ENCODE measurements at regions not wholly inside any gene's neighbourhood (a gene's known extent, or its start where the extent isn't known, plus 50 kb on each side); places are given as distances from the start of the nearest gene placed in this dataset.

DNA sequence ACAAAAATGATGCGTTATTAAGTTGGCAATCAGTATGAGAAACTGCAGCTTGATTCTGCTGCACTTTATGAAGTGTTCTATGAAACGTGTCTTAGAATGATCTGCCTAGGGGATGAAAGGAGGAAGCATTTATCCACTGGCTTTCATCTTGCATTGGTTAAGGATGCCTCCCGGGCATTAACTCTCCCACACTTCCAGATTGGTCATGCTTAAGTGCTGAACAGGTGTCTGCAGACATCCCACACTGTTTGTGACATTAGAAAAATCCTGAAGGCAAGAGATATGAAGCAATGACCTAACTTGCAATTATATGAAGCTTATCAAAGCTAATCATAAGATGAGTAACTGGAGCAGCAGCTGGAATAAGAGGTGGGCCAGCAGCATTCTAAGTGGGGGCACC lies 437.3 kb downstream of the NSUN3 start:
- H2BK120ac ChIP-seq (replicated peaks; ENCODE audit: low read depth, low read length), result no peak overlapping the region
- ChIA-PET POLR2A (ENCODE audit: partially characterized antibody) (no interaction called here), CTCF (ENCODE audit: partially characterized antibody) (no interaction called here)
- TF ChIP-seq RBBP5 (IDR thresholded peaks at IDR 0.05; ENCODE audit: borderline replicate concordance, low read depth, low read length) (no peak), BACH1 (IDR thresholded peaks at IDR 0.05; ENCODE audit: low read length) (no peak), CEBPB (IDR thresholded peaks at IDR 0.05; ENCODE audit: low read depth, low read length) (no peak), E2F6 (IDR thresholded peaks at IDR 0.05) (no peak), SIRT6 (IDR thresholded peaks at IDR 0.05; ENCODE audit: low read length) (no peak)
- TF ChIP-seq, protein P1, sequence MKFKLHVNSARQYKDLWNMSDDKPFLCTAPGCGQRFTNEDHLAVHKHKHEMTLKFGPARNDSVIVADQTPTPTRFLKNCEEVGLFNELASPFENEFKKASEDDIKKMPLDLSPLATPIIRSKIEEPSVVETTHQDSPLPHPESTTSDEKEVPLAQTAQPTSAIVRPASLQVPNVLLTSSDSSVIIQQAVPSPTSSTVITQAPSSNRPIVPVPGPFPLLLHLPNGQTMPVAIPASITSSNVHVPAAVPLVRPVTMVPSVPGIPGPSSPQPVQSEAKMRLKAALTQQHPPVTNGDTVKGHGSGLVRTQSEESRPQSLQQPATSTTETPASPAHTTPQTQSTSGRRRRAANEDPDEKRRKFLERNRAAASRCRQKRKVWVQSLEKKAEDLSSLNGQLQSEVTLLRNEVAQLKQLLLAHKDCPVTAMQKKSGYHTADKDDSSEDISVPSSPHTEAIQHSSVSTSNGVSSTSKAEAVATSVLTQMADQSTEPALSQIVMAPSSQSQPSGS (IDR thresholded peaks at IDR 0.05; ENCODE audit: low read length), result no peak
- 90% methylated on average over 3 of the region's 3 CpGs; no CpG with 5 or more reads in 1 of the 2 experiments for WGBS, 2 experiments (ENCODE audit: extremely low coverage in 1 of 2, insufficient coverage in 1 of 2, insufficient read length in 1 of 2, insufficient replicate concordance in 2 of 2, low coverage in 1 of 2, low lambda C conversion rate in 2 of 2, missing lambda C conversion rate in 1 of 2)
- no peak overlapping the region for H3K4me2 ChIP-seq (ENCODE audit: insufficient read depth in 1 of 2, low read depth in 2 of 2, low read length in 2 of 2)
- H3K36me3 ChIP-seq (ENCODE audit: control insufficient read depth in 2 of 4, insufficient read depth in 4 of 4, low read length in 3 of 4), result no peaks in the 10 kb centered on the region
- no peak overlapping the region for H3K56ac ChIP-seq (replicated peaks; ENCODE audit: insufficient read length, low read depth, low read length)
- no peak overlapping the region for H2BK12ac ChIP-seq (ENCODE audit: low read depth, low read length)
- DNase-seq (ENCODE audit: low read depth in 1 of 2, low spot score in 2 of 2), result no peak
- H3K27ac ChIP-seq (ENCODE audit: low read depth, low read length), result no peak overlapping the region
- H4K20me1 ChIP-seq (replicated peaks in 1 of 2; ENCODE audit: control insufficient read depth in 1 of 2, insufficient read depth in 2 of 2, low read length in 2 of 2), result no peaks in the 10 kb centered on the region
- H2BK5ac ChIP-seq (ENCODE audit: low read depth, low read length), result no peak overlapping the region
- no peak overlapping the region for H3K23ac ChIP-seq (ENCODE audit: insufficient read length)
- H2AK5ac ChIP-seq (ENCODE audit: low read depth, low read length), result no peak overlapping the region
- H3K27me3 ChIP-seq (replicated peaks in 1 of 4; ENCODE audit: control insufficient read depth in 3 of 4, extremely low read depth in 1 of 4, insufficient read depth in 3 of 4, low read length in 3 of 4), result no peaks in the 10 kb centered on the region
- no peak overlapping the region for H2BK20ac ChIP-seq (ENCODE audit: low read length)
- no peak overlapping the region for H3K9ac ChIP-seq (replicated peaks in 1 of 4; ENCODE audit: extremely low read depth in 1 of 4, low read depth in 3 of 4, low read length in 3 of 4)
- peaks cover 7 to 15% of the 10 kb centered on the region in 2 experiments for H3K9me3 ChIP-seq (ENCODE audit: insufficient read depth in 2 of 2, low read depth in 1 of 2, low read length in 1 of 2)
- H4K5ac ChIP-seq (ENCODE audit: insufficient read length, low read depth, low read length), result no peak overlapping the region
- no peak overlapping the region for H3K14ac ChIP-seq (ENCODE audit: insufficient read length)
- no peak overlapping the region for H3K4ac ChIP-seq (replicated peaks; ENCODE audit: insufficient read length, low read depth, low read length)
- no peak overlapping the region for H4K8ac ChIP-seq (ENCODE audit: extremely low read depth, insufficient read depth, low read length)
- H4K91ac ChIP-seq (replicated peaks; ENCODE audit: insufficient read length, low read length), result no peak overlapping the region
- no peak overlapping the region for H3K4me3 ChIP-seq (ENCODE audit: extremely low read depth in 1 of 4, insufficient read depth in 2 of 4, low read depth in 3 of 4, low read length in 4 of 4)
- FAIRE-seq, result no peak
- no peaks in the 10 kb centered on the region for H3K79me1 ChIP-seq (ENCODE audit: low read depth, low read length)
- no peaks in the 10 kb centered on the region for H3K23me2 ChIP-seq (ENCODE audit: low read depth, low read length)
- H3K79me2 ChIP-seq (ENCODE audit: control insufficient read depth in 1 of 2, insufficient read depth in 2 of 2, low read length in 2 of 2), result no peaks in the 10 kb centered on the region
- no peak overlapping the region for H3K18ac ChIP-seq (ENCODE audit: extremely low read depth, low read length)
- no peak overlapping the region for H2AFZ ChIP-seq (ENCODE audit: low read length)
- H2BK15ac ChIP-seq (ENCODE audit: low read length), result no peak overlapping the region
- peaks cover 0 to 3% (median 1%) of the 10 kb centered on the region in 4 experiments; a peak in 3 of 7 replicates for H3K4me1 ChIP-seq (replicated peaks in 1 of 4; ENCODE audit: control insufficient read depth in 3 of 4, insufficient read depth in 4 of 4, low read length in 3 of 4)

All from H1 (cell line).